PC-3 (cell line): ENCODE measurements at regions not wholly inside any gene's neighbourhood (a gene's known extent, or its start where the extent isn't known, plus 50 kb on each side); places are given as distances from the start of the nearest gene placed in this dataset.

Experiments
- CTCF ChIP-seq: fragments of 300-600 bp; sonication (generic); conservative IDR thresholded peaks from 2 replicates; pipeline ENCODE4 v1.5.1; 2017; ENCODE audit warnings: antibody characterized with exemption, low read depth, mild to moderate bottlenecking, low read length
- EZH2 ChIP-seq: fragments of 300-600 bp; sonication (generic); IDR thresholded peaks from one replicate; pipeline ENCODE4 v1.6.1; 2017; ENCODE audit warnings: antibody characterized with exemption, mild to moderate bottlenecking, low read length; ENCODE audit not compliant: unreplicated experiment

GRCh38 chrX:131405497-131405896 is 116.4 kb upstream of the IGSF1 start:
- TF ChIP-seq CTCF (no peak), EZH2 (no peak)
